CD4-positive, alpha-beta T cell treated with Interleukin-1 beta for 1 hour (primary cell): ENCODE measurements at regions not wholly inside any gene's neighbourhood (a gene's known extent, or its start where the extent isn't known, plus 50 kb on each side); places are given as distances from the start of the nearest gene placed in this dataset.
"Not testable (repeated sequence)": the region's sequence is repeated elsewhere in the genome, so short reads cannot be mapped to it uniquely, and the experiment has no call there.

Source experiments
- DNase-seq, 2 donors: peaks; one replicate each; pipeline ENCODE4 v3.0.0-alpha.2; 2020 to 2022

- no peak for DNase-seq
Measured at GRCh38 chrX:120752431-120753082, 122.7 kb upstream of the C1GALT1C1 start.

GRCh38 chrX:120751683-120752082, 121.8 kb upstream of the C1GALT1C1 start:
- DNase-seq: no peak

GRCh38 chrX:120750381-120750780, 120.5 kb upstream of the C1GALT1C1 start:
- DNase-seq: no peak

GRCh38 chrX:120749141-120749846, 119.4 kb upstream of the C1GALT1C1 start:
- DNase-seq: peak in 1 of 2 donors; percentile 40

GRCh38 chrX:120746153-120746552, 116.3 kb upstream of the C1GALT1C1 start:
- DNase-seq: no peak

- DNase-seq: no peak
Measured at GRCh38 chrX:120742946-120743665, 113.3 kb upstream of the C1GALT1C1 start.

- DNase-seq: no peak
Measured at GRCh38 chrX:120741452-120741851, 111.6 kb upstream of the C1GALT1C1 start.

GRCh38 chrX:120740072-120740471, 110.2 kb upstream of the C1GALT1C1 start:
- no peak for DNase-seq

- no peak for DNase-seq
Measured at GRCh38 chrX:120739300-120739699, 109.4 kb upstream of the C1GALT1C1 start.

GRCh38 chrX:120736989-120737388, 107.1 kb upstream of the C1GALT1C1 start:
- no peak for DNase-seq

- DNase-seq: no peak
Measured at GRCh38 chrX:120735966-120736365, 106.1 kb upstream of the C1GALT1C1 start.

GRCh38 chrX:120732879-120733278, 103.0 kb upstream of the C1GALT1C1 start:
- DNase-seq: no peak

GRCh38 chrX:120732461-120732860, 102.6 kb upstream of the C1GALT1C1 start:
- no peak for DNase-seq

- no peak for DNase-seq
Measured at GRCh38 chrX:120731386-120731785, 101.5 kb upstream of the C1GALT1C1 start.

GRCh38 chrX:120729506-120730255, 99.8 kb upstream of the C1GALT1C1 start:
- not testable (repeated sequence) for DNase-seq

GRCh38 chrX:120727911-120728310, 98.1 kb upstream of the C1GALT1C1 start:
- no peak for DNase-seq

- DNase-seq: no peak
Measured at GRCh38 chrX:120727452-120727851, 97.6 kb upstream of the C1GALT1C1 start.

- DNase-seq: no peak
Measured at GRCh38 chrX:120726294-120726693, 96.4 kb upstream of the C1GALT1C1 start.

GRCh38 chrX:120725874-120726273, 96.0 kb upstream of the C1GALT1C1 start:
- no peak for DNase-seq

- DNase-seq: no peak
Measured at GRCh38 chrX:120719622-120720021, 89.8 kb upstream of the C1GALT1C1 start.

GRCh38 chrX:120718969-120719368, 89.1 kb upstream of the C1GALT1C1 start:
- DNase-seq: no peak

- DNase-seq: not testable (repeated sequence)
Measured at GRCh38 chrX:120702337-120702736, 72.5 kb upstream of the C1GALT1C1 start.

GRCh38 chrX:120697053-120697452, 67.2 kb upstream of the C1GALT1C1 start:
- DNase-seq: peak; percentile 32 to 55
